IMR-90 (cell line): ENCODE measurements at regions not wholly inside any gene's neighbourhood (a gene's known extent, or its start where the extent isn't known, plus 50 kb on each side); places are given as distances from the start of the nearest gene placed in this dataset.
"Not testable (repeated sequence)": the region's sequence is repeated elsewhere in the genome, so short reads cannot be mapped to it uniquely, and the experiment has no call there.

Source experiments
- ATAC-seq: fragments of 200-7000 bp; cut with Tn5 transposase; 2 replicates; pipeline ENCODE4 v1.9.1; 2020; ENCODE audit warnings: low read depth, mild to moderate bottlenecking, moderate library complexity
- BruUV-seq: library from RNA; stranded (reverse); fragments of 400-500 nt; replicated peaks from 2 replicates; lab custom pipeline; 2021; lab: Mats Ljungman, UMichigan
- CTCF ChIA-PET: fragments of 300-600 bp; formaldehyde crosslinking; extraction: SDS; loops from one replicate; lab custom pipeline; 2021; ENCODE audit warnings: antibody characterized with exemption; lab: Yijun Ruan, JAX
- POLR2A ChIA-PET: fragments of 300-600 bp; sonication (Branson Sonifier 250); formaldehyde crosslinking; loops from one replicate; lab custom pipeline; 2022; ENCODE audit warnings: antibody characterized with exemption; ENCODE audit not compliant: unreplicated experiment; lab: Charles Lee
- DNase-seq: peaks from one replicate; pipeline ENCODE4 v3.0.0; 2013
- H2AFZ ChIP-seq: replicated peaks from 2 replicates; pipeline ENCODE3; 2013; ENCODE audit warnings: low read length, mild to moderate bottlenecking; ENCODE audit not compliant: poor library complexity
- H2AK5ac ChIP-seq: 2 replicates; pipeline ENCODE4 v1.6.1; 2013; ENCODE audit warnings: low read depth, low read length, inconsistent platforms
- H2AK9ac ChIP-seq: replicated peaks from 2 replicates; pipeline ENCODE3; 2013; ENCODE audit warnings: mild to moderate bottlenecking, low read depth, low read length, moderate library complexity; ENCODE audit not compliant: poor library complexity
- H2BK120ac ChIP-seq: 2 replicates; pipeline ENCODE4 v1.6.1; 2013; ENCODE audit warnings: low read depth, low read length, inconsistent platforms
- H2BK15ac ChIP-seq: 3 replicates; pipeline ENCODE4 v1.6.1; 2013; ENCODE audit warnings: low read depth, low read length, inconsistent platforms
- H2BK20ac ChIP-seq: 2 replicates; pipeline ENCODE4 v1.6.1; 2013; ENCODE audit warnings: low read depth, mild to moderate bottlenecking, inconsistent platforms, low read length, moderate library complexity
- H2BK5ac ChIP-seq: 2 replicates; pipeline ENCODE4 v1.6.1; 2013; ENCODE audit warnings: mild to moderate bottlenecking, low read depth, low read length, inconsistent platforms; ENCODE audit not compliant: poor library complexity, severe bottlenecking
- H3K14ac ChIP-seq: replicated peaks from 2 replicates; pipeline ENCODE4 v1.6.1; 2013; ENCODE audit warnings: low read depth, low read length, inconsistent platforms
- H3K18ac ChIP-seq: 2 replicates; pipeline ENCODE4 v1.6.1; 2013; ENCODE audit warnings: low read depth, low read length, control low read depth
- H3K23ac ChIP-seq: 2 replicates; pipeline ENCODE4 v1.6.1; 2013; ENCODE audit warnings: low read depth, low read length, inconsistent platforms
- H3K27ac ChIP-seq: 2 replicates; pipeline ENCODE4 v1.5.1; 2013; ENCODE audit warnings: mild to moderate bottlenecking, control low read depth, low read length; ENCODE audit not compliant: insufficient read depth
- H3K27me3 ChIP-seq: 2 replicates; pipeline ENCODE4 v1.6.1; 2013; ENCODE audit warnings: low read length; ENCODE audit not compliant: control insufficient read depth, insufficient read depth
- H3K36me3 ChIP-seq: 2 replicates; pipeline ENCODE4 v1.6.1; 2013; ENCODE audit warnings: low read length, mixed read lengths; ENCODE audit not compliant: control insufficient read depth, insufficient read depth
- H3K4ac ChIP-seq: 2 replicates; pipeline ENCODE4 v1.6.1; 2013; ENCODE audit warnings: low read depth, low read length, inconsistent platforms
- H3K4me1 ChIP-seq: 2 replicates; pipeline ENCODE4 v1.6.1; 2013; ENCODE audit warnings: low read length, mixed read lengths; ENCODE audit not compliant: control insufficient read depth, insufficient read depth
- H3K4me2 ChIP-seq: 2 replicates; pipeline ENCODE4 v1.6.1; 2013; ENCODE audit warnings: low read depth, mild to moderate bottlenecking, control low read depth, low read length, moderate library complexity
- H3K4me3 ChIP-seq: 2 replicates; pipeline ENCODE4 v1.5.1; 2013; ENCODE audit warnings: low read depth, mild to moderate bottlenecking, control low read depth, low read length, moderate library complexity; ENCODE audit not compliant: insufficient read depth
- H3K56ac ChIP-seq: 2 replicates; pipeline ENCODE4 v1.6.1; 2013; ENCODE audit warnings: low read length, inconsistent platforms; ENCODE audit not compliant: insufficient read depth; ENCODE audit errors: extremely low read depth
- H3K79me1 ChIP-seq, 2 experiments: 2 replicates each; pipeline ENCODE4 v1.6.1; 2013; ENCODE audit warnings: low read length in 2 of 2, inconsistent platforms in 1 of 2, low read depth in 1 of 2
- H3K9ac ChIP-seq: 2 replicates; pipeline ENCODE4 v1.6.1; 2013; ENCODE audit warnings: low read depth, low read length, control low read depth
- H3K9me1 ChIP-seq: 2 replicates; pipeline ENCODE4 v1.6.1; 2013; ENCODE audit warnings: low read length, inconsistent platforms; ENCODE audit not compliant: insufficient read depth
- H3K9me3 ChIP-seq: 2 replicates; pipeline ENCODE4 v1.6.1; 2013; ENCODE audit warnings: low read length; ENCODE audit not compliant: control insufficient read depth, insufficient read depth
- H4K20me1 ChIP-seq: 2 replicates; pipeline ENCODE4 v1.6.1; 2013; ENCODE audit warnings: low read length, inconsistent platforms; ENCODE audit not compliant: insufficient read depth
- H4K5ac ChIP-seq: 2 replicates; pipeline ENCODE4 v1.6.1; 2013; ENCODE audit warnings: mild to moderate bottlenecking, low read depth, low read length, control low read depth
- H4K8ac ChIP-seq, 2 experiments: 2 replicates each; pipeline ENCODE4 v1.6.1; 2013; ENCODE audit warnings: low read depth in 2 of 2, low read length in 2 of 2, control low read depth in 1 of 2, inconsistent platforms in 1 of 2
- H4K91ac ChIP-seq: 2 replicates; pipeline ENCODE4 v1.6.1; 2013; ENCODE audit warnings: low read depth, low read length, inconsistent platforms; ENCODE audit not compliant: insufficient read depth
- dilution Hi-C: fragments of 300-500 bp; cut with HindIII; formaldehyde crosslinking; loops from one replicate; pipeline ENCODE4 v1.14.3; 2018; ENCODE audit warnings: low sequenced_read_pairs; ENCODE audit not compliant: unreplicated experiment
- in situ Hi-C: fragments of 300-500 bp; cut with MboI; formaldehyde crosslinking; loops from 3 replicates; pipeline ENCODE4 v1.14.3; 2019; ENCODE audit warnings: low sequenced_read_pairs, inconsistent platforms, mixed read lengths
- intact Hi-C: fragments of 100-400 bp; cut with micrococcal nuclease; formaldehyde crosslinking; loops from 2 replicates; pipeline ENCODE4 v1.10.0; 2022

DNA sequence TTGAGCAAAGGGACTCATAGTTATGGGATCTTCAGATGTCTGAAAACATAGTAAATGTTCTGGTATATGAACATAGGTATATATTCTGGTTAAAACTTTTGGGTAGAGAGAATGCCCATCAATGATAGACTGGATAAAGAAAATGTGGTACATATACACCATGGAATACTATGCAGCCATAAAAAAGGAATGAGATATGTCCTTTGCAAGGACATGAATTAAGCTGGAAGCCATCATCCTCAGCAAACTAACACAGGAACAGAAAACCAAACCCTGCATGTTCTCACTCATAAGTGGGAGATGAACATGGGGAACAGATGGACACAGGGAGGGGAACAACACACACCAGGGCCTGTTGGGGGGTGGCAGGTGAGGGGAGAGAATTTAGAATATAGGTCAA lies 171.0 kb upstream of the CCNH start:
- H4K8ac ChIP-seq, H3K27ac ChIP-seq, CTCF ChIA-PET, H3K9ac ChIP-seq, H3K9me3 ChIP-seq, DNase-seq, ATAC-seq, H3K23ac ChIP-seq, H4K91ac ChIP-seq, H2AK5ac ChIP-seq, H3K4me1 ChIP-seq, in situ Hi-C loops, H3K36me3 ChIP-seq, POLR2A ChIA-PET, H2BK5ac ChIP-seq, H3K4me2 ChIP-seq, H2AK9ac ChIP-seq, BruUV-seq, H3K14ac ChIP-seq, intact Hi-C loops, H3K9me1 ChIP-seq, H3K27me3 ChIP-seq, H2BK15ac ChIP-seq, H3K4ac ChIP-seq, H3K79me1 ChIP-seq, dilution Hi-C loops, H2AFZ ChIP-seq, H2BK120ac ChIP-seq, H3K18ac ChIP-seq, H4K5ac ChIP-seq, H2BK20ac ChIP-seq, H3K4me3 ChIP-seq, H4K20me1 ChIP-seq, H3K56ac ChIP-seq: not testable (repeated sequence)
